IPS-15b (cell line): ENCODE measurements at regions not wholly inside any gene's neighbourhood (a gene's known extent, or its start where the extent isn't known, plus 50 kb on each side); places are given as distances from the start of the nearest gene placed in this dataset.

Experiments
- H3K27me3 ChIP-seq: one replicate; pipeline ENCODE4 v1.6.1; 2013; ENCODE audit warnings: low read length; ENCODE audit not compliant: control insufficient read depth, insufficient read depth
- H3K36me3 ChIP-seq: one replicate; pipeline ENCODE4 v1.6.1; 2013; ENCODE audit warnings: low read length; ENCODE audit not compliant: control insufficient read depth, insufficient read depth
- H3K4me1 ChIP-seq: one replicate; pipeline ENCODE4 v1.6.1; 2013; ENCODE audit warnings: mild to moderate bottlenecking, low read length; ENCODE audit not compliant: control insufficient read depth, insufficient read depth
- H3K4me3 ChIP-seq: one replicate; pipeline ENCODE4 v1.5.1; 2013; ENCODE audit warnings: low read depth, low read length
- H3K9ac ChIP-seq: one replicate; pipeline ENCODE4 v1.6.1; 2013; ENCODE audit warnings: low read depth, mild to moderate bottlenecking, low read length
- H3K9me3 ChIP-seq: one replicate; pipeline ENCODE4 v1.6.1; 2013; ENCODE audit warnings: mild to moderate bottlenecking, low read length; ENCODE audit not compliant: control insufficient read depth, insufficient read depth

DNA sequence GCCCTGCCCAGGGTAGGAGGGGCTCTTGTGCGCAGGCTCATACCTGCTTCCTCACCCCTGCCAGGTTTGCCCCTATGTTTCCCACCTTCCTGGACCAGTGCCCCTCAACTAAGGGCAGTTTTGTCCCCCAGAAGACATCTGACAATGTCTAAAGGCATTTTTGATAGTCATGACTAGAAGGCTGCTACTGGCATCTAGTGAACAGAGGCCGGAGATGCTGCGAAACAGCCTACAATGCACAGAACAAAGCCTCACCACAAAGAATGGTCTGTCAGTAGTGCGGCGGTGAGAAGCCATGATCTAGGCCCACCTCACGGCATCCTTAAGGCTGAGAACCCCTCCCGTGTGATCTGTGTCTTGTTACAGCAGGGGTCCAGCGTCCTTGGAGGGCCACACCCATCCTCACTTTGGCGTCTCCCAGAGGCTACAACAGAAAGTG lies 96.0 kb downstream of the TMEM17 start:
- Histone ChIP-seq H3K4me1 (peaks cover 14% of the 10 kb centered on the region), H3K9ac (no peak overlapping the region), H3K9me3 (no peaks in the 10 kb centered on the region), H3K27me3 (no peaks in the 10 kb centered on the region), H3K36me3 (no peaks in the 10 kb centered on the region), H3K4me3 (no peak overlapping the region)

GRCh38 chr2:62409442-62409841 lies 96.6 kb downstream of the TMEM17 start:
- no peaks in the 10 kb centered on the region for H3K36me3 ChIP-seq
- H3K4me3 ChIP-seq: no peak overlapping the region
- H3K4me1 ChIP-seq: peaks cover 14% of the 10 kb centered on the region
- H3K9me3 ChIP-seq: no peaks in the 10 kb centered on the region
- no peaks in the 10 kb centered on the region for H3K27me3 ChIP-seq
- no peak overlapping the region for H3K9ac ChIP-seq

- Histone ChIP-seq H3K9ac (no peak overlapping the region), H3K27me3 (no peaks in the 10 kb centered on the region), H3K4me1 (peaks cover 14% of the 10 kb centered on the region), H3K36me3 (no peaks in the 10 kb centered on the region), H3K4me3 (no peak overlapping the region), H3K9me3 (no peaks in the 10 kb centered on the region)
Measured at GRCh38 chr2:62408241-62408677, 97.7 kb downstream of the TMEM17 start.

DNA sequence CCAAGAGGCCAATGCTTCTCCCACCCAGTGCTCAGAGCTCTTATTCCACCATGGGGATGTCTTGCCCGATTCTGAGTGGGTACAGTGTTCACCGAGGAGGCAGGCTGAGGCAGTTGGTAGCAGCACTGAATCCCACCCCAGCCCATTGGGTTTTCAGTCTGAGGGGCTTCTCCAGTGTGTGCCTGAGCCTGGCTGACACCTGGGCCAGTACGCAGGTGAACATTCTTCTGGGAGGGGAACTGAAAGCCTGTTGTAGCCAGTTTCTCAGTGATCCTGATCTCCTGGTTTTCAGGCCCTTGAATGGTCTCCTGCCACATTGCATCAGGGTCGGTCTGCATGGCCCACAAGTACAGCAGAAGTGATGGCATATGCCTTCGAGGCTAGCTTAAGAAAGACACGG lies 98.2 kb downstream of the TMEM17 start:
- H3K4me3 ChIP-seq: no peak overlapping the region
- no peaks in the 10 kb centered on the region for H3K9me3 ChIP-seq
- H3K4me1 ChIP-seq: peaks cover 14% of the 10 kb centered on the region
- H3K27me3 ChIP-seq: no peaks in the 10 kb centered on the region
- no peak overlapping the region for H3K9ac ChIP-seq
- H3K36me3 ChIP-seq: no peaks in the 10 kb centered on the region

GRCh38 chr2:62407401-62407800 lies 98.6 kb downstream of the TMEM17 start:
- H3K4me1 ChIP-seq: peaks cover 14% of the 10 kb centered on the region
- no peaks in the 10 kb centered on the region for H3K9me3 ChIP-seq
- no peak overlapping the region for H3K4me3 ChIP-seq
- no peaks in the 10 kb centered on the region for H3K27me3 ChIP-seq
- H3K36me3 ChIP-seq: no peaks in the 10 kb centered on the region
- no peak overlapping the region for H3K9ac ChIP-seq

- peaks cover 10% of the 10 kb centered on the region for H3K4me1 ChIP-seq
- H3K27me3 ChIP-seq: no peaks in the 10 kb centered on the region
- H3K9ac ChIP-seq: no peak overlapping the region
- no peaks in the 10 kb centered on the region for H3K36me3 ChIP-seq
- no peaks in the 10 kb centered on the region for H3K9me3 ChIP-seq
- no peak overlapping the region for H3K4me3 ChIP-seq
Measured at GRCh38 chr2:62406573-62407043, 99.4 kb downstream of the TMEM17 start.

- no peak overlapping the region for H3K4me3 ChIP-seq
- no peak overlapping the region for H3K9ac ChIP-seq
- H3K36me3 ChIP-seq: no peaks in the 10 kb centered on the region
- H3K9me3 ChIP-seq: no peaks in the 10 kb centered on the region
- H3K4me1 ChIP-seq: peaks cover 2% of the 10 kb centered on the region
- H3K27me3 ChIP-seq: no peaks in the 10 kb centered on the region
Measured at GRCh38 chr2:62404913-62405312, 101.1 kb downstream of the TMEM17 start.

DNA sequence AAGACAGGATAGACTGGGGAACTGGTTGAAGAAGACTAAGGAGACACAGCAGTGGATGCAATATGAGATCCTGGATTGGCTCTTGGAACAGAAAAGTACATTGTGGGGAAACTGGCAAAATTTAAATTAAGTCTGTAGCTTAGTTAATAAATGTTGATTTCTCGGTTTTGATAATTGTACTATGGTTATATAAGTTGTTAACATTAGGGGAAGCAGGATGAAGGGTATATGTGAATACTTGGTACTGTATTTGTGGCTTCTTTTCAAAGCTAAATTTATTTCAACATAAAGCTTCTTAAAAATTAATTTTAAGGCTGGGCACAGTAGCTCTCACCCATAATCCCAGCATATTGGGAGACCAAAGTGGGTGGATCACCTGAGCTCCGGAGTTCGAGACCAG lies 103.8 kb downstream of the TMEM17 start:
- H3K4me3 ChIP-seq: no peak overlapping the region
- no peaks in the 10 kb centered on the region for H3K27me3 ChIP-seq
- H3K4me1 ChIP-seq: peaks cover 2% of the 10 kb centered on the region
- no peaks in the 10 kb centered on the region for H3K9me3 ChIP-seq
- no peaks in the 10 kb centered on the region for H3K36me3 ChIP-seq
- no peak overlapping the region for H3K9ac ChIP-seq

DNA sequence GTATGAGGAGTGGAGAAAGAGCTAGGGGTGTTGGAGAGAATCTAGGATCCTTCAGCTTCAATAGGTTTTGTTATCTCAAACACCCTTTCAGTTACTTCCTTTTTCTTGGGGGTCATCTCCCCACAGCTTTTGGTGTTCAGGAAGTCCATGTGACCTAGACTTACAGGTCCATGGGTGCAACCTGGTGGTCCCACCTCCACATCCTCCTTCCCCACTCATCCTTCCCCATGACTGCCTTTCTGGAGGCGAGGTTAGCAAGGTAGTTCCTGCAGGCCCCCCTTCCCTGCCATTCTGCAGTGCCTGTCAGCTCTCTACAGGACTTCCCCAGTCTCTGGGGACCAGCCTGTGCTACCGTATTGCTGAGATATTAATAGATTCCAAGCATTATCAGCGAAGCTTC lies 107.6 kb downstream of the TMEM17 start:
- H3K27me3 ChIP-seq: no peaks in the 10 kb centered on the region
- H3K9ac ChIP-seq: no peak overlapping the region
- H3K9me3 ChIP-seq: no peaks in the 10 kb centered on the region

GRCh38 chr2:62396880-62397279 lies 109.1 kb downstream of the TMEM17 start:
- no peaks in the 10 kb centered on the region for H3K27me3 ChIP-seq
- no peaks in the 10 kb centered on the region for H3K9me3 ChIP-seq
- H3K36me3 ChIP-seq: no peaks in the 10 kb centered on the region
- H3K4me3 ChIP-seq: no peak overlapping the region
- no peak overlapping the region for H3K9ac ChIP-seq
- H3K4me1 ChIP-seq: no peaks in the 10 kb centered on the region

More for the DNA sequence above, 107.6 kb downstream of the TMEM17 start:
- no peaks in the 10 kb centered on the region for H3K36me3 ChIP-seq
- no peaks in the 10 kb centered on the region for H3K4me1 ChIP-seq
- H3K4me3 ChIP-seq: no peak overlapping the region

- no peaks in the 10 kb centered on the region for H3K36me3 ChIP-seq
- no peaks in the 10 kb centered on the region for H3K4me1 ChIP-seq
- no peaks in the 10 kb centered on the region for H3K27me3 ChIP-seq
- no peak overlapping the region for H3K4me3 ChIP-seq
- H3K9me3 ChIP-seq: no peaks in the 10 kb centered on the region
- H3K9ac ChIP-seq: no peak overlapping the region
Measured at GRCh38 chr2:62393293-62393692, 112.7 kb downstream of the TMEM17 start.

DNA sequence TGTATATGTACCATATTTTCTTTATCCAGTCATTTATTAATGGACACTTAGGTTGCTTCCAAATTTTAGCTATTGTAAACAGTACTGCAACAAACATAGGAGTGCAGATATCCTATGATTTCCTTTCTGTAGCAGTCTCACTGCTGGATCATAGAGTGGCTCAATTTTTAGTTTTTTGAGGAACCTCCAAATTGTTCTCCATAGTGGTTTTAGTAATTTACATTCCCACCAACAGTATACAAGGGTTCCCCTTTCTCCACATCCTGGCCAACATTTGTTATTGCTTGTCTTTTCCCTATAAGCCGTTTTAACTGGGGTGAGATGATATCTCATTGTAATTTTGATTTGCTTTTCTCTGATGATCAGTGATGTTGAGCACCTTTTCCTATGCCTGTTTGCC lies 114.3 kb downstream of the TMEM17 start:
- H3K27me3 ChIP-seq: no peaks in the 10 kb centered on the region
- no peaks in the 10 kb centered on the region for H3K4me1 ChIP-seq
- no peaks in the 10 kb centered on the region for H3K36me3 ChIP-seq
- no peaks in the 10 kb centered on the region for H3K9me3 ChIP-seq
- no peak overlapping the region for H3K9ac ChIP-seq
- no peak overlapping the region for H3K4me3 ChIP-seq
